ENCODE measurements at regions not wholly inside any gene's neighbourhood (a gene's known extent, or its start where the extent isn't known, plus 50 kb on each side); places are given as distances from the start of the nearest gene placed in this dataset.

DNA sequence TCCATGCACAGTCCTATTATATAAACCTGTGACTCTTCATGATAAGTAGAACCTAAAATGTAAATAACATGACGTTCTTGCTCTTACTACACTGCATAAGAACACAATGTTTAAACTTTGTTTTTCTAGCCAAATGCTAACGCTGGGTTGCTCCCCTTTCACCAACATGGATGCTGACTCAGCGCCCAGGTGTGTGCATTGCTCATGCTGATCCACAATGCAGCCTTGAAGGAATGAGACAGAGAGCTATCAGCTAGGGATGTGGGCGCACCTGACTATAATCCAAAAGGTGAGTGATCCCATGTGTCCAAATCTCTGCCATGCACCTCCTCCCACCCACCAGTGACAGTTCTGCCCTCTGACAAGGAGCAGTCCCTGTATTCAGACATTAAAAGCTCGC is 235.0 kb downstream of the IRS1 start:
- WGBS = 86% methylated on average over 5 of the region's 5 CpGs
- Histone ChIP-seq H3K4me3 (ENCODE audit: low read depth in 1 of 3, low read length in 3 of 3) (no peak overlapping the region), H3K9ac (ENCODE audit: low read depth in 1 of 2, low read length in 2 of 2) (no peak overlapping the region), H3K27ac (ENCODE audit: low read depth in 1 of 2, low read length in 2 of 2) (no peak overlapping the region), H3K4me1 (ENCODE audit: control insufficient read depth in 4 of 4, insufficient read depth in 4 of 4, low read length in 3 of 4) (no peaks in the 10 kb centered on the region), H3K9me3 (ENCODE audit: control insufficient read depth in 4 of 4, low read length in 3 of 4) (no peaks in the 10 kb centered on the region), H3K27me3 (ENCODE audit: control insufficient read depth in 4 of 4, insufficient read depth in 4 of 4, low read length in 3 of 4) (no peaks in the 10 kb centered on the region), H3K36me3 (ENCODE audit: control insufficient read depth in 4 of 4, insufficient read depth in 3 of 4, low read depth in 1 of 4, low read length in 3 of 4) (no peaks in the 10 kb centered on the region)
- TF ChIP-seq NR2F2 (IDR thresholded peaks at IDR 0.05) (no peak), YY1 (IDR thresholded peaks at IDR 0.05) (no peak), TAF1 (conservative IDR thresholded peaks at IDR 0.05) (no peak), MAX (IDR thresholded peaks at IDR 0.05) (no peak), ATF3 (IDR thresholded peaks at IDR 0.05) (no peak), EGR1 (IDR thresholded peaks at IDR 0.05; ENCODE audit: low read depth in 2 of 2) (no peak), HNF4A (conservative IDR thresholded peaks at IDR 0.05) (no peak), SP1 (IDR thresholded peaks at IDR 0.05) (no peak), JUND (IDR thresholded peaks at IDR 0.05) (no peak), HNF4G (IDR thresholded peaks at IDR 0.05) (no peak), GABPA (IDR thresholded peaks at IDR 0.05 in 1 of 2, conservative IDR thresholded peaks at IDR 0.05 in 1 of 2) (no peak), FOXA2 (IDR thresholded peaks at IDR 0.05) (no peak), REST (IDR thresholded peaks at IDR 0.05) (no peak), RAD21 (IDR thresholded peaks at IDR 0.05) (no peak)
- DNase-seq (ENCODE audit: low spot score) = no peak

- H3K4me3 ChIP-seq (ENCODE audit: low read depth in 1 of 3, low read length in 3 of 3) = no peak overlapping the region
- H3K4me1 ChIP-seq (ENCODE audit: control insufficient read depth in 4 of 4, insufficient read depth in 4 of 4, low read length in 3 of 4) = no peaks in the 10 kb centered on the region
- TF ChIP-seq, protein P1, sequence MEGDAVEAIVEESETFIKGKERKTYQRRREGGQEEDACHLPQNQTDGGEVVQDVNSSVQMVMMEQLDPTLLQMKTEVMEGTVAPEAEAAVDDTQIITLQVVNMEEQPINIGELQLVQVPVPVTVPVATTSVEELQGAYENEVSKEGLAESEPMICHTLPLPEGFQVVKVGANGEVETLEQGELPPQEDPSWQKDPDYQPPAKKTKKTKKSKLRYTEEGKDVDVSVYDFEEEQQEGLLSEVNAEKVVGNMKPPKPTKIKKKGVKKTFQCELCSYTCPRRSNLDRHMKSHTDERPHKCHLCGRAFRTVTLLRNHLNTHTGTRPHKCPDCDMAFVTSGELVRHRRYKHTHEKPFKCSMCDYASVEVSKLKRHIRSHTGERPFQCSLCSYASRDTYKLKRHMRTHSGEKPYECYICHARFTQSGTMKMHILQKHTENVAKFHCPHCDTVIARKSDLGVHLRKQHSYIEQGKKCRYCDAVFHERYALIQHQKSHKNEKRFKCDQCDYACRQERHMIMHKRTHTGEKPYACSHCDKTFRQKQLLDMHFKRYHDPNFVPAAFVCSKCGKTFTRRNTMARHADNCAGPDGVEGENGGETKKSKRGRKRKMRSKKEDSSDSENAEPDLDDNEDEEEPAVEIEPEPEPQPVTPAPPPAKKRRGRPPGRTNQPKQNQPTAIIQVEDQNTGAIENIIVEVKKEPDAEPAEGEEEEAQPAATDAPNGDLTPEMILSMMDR (IDR thresholded peaks at IDR 0.05; ENCODE audit: low read depth, low read length, missing input control) = no peak
- TF ChIP-seq MAX (IDR thresholded peaks at IDR 0.05) = no peak
- DNase-seq (ENCODE audit: low spot score) = no peak
- H3K9ac ChIP-seq (ENCODE audit: low read depth in 1 of 2, low read length in 2 of 2) = no peak overlapping the region
- no peaks in the 10 kb centered on the region for H3K9me3 ChIP-seq (ENCODE audit: control insufficient read depth in 4 of 4, low read length in 3 of 4)
- H3K36me3 ChIP-seq (ENCODE audit: control insufficient read depth in 4 of 4, insufficient read depth in 3 of 4, low read depth in 1 of 4, low read length in 3 of 4) = no peaks in the 10 kb centered on the region
- WGBS = 95% methylated on average over 1 of the region's 1 CpG
- no peaks in the 10 kb centered on the region for H3K27me3 ChIP-seq (ENCODE audit: control insufficient read depth in 4 of 4, insufficient read depth in 4 of 4, low read length in 3 of 4)
- no peak overlapping the region for H3K27ac ChIP-seq (ENCODE audit: low read depth in 1 of 2, low read length in 2 of 2)
Measured at GRCh38 chr2:226561962-226562361, 237.7 kb downstream of the IRS1 start.

Data from liver (tissue), 8 donors.